Muscle layer of colon (tissue), 2 donors: ENCODE measurements at regions not wholly inside any gene's neighbourhood (a gene's known extent, or its start where the extent isn't known, plus 50 kb on each side); places are given as distances from the start of the nearest gene placed in this dataset.

Experiments used
- H3K27ac ChIP-seq: one replicate; pipeline ENCODE4 v1.7.0; 2013; ENCODE audit warnings: low read depth, mild to moderate bottlenecking, low read length, moderate library complexity
- H3K27me3 ChIP-seq, 2 donors: one replicate each; pipeline ENCODE4 v1.7.0; 2013; ENCODE audit warnings: low read length in 2 of 2, mild to moderate bottlenecking in 2 of 2; ENCODE audit not compliant: insufficient read depth in 2 of 2, control insufficient read depth in 1 of 2
- H3K36me3 ChIP-seq: one replicate; pipeline ENCODE4 v1.7.0; 2013; ENCODE audit warnings: mild to moderate bottlenecking, low read length; ENCODE audit not compliant: insufficient read depth
- H3K4me1 ChIP-seq: one replicate; pipeline ENCODE4 v1.7.0; 2013; ENCODE audit warnings: mild to moderate bottlenecking, low read length; ENCODE audit not compliant: insufficient read depth
- H3K4me3 ChIP-seq, 2 donors: one replicate each; pipeline ENCODE4 v1.7.0; 2013; ENCODE audit warnings: low read length in 2 of 2, low read depth in 1 of 2, mild to moderate bottlenecking in 1 of 2, moderate library complexity in 1 of 2
- H3K9ac ChIP-seq: one replicate; pipeline ENCODE4 v1.7.0; 2013; ENCODE audit warnings: low read length
- H3K9me3 ChIP-seq: one replicate; pipeline ENCODE4 v1.7.0; 2013; ENCODE audit warnings: mild to moderate bottlenecking, low read length
- donor health status: abdominal sarcoma.
- donor health status: Adenocarcinoma of cecum.

DNA sequence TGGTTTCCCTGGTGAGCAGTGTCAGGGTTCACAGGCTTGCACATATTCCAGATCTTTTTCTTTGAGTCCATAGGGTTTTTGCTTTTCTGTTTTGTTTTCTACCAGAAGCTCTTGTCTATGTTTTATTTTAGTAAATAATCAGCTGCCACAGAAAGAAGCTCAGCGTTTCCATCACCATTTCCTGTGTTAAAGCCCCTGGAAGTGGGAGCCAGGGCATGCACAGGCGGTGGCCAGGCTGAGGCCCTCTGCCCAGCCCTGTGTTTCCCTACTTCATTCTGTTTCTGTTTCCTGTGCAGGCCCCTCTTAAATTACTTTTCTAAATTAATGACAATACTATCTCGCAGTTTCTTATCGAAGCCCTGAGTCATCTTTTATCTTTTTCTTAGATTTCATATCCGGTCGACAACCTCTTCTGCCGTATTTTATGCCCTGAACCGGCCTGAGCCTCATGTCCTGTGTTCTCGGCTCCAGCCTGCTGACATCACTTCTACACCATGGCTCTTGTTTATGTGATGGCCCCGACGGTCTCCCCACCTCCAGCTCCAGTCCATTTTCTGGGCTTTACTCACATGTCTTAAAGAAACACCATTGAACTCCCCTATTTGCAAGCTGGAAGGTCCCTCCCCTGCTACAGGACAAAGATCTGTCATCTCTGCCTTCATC lies 442.2 kb downstream of the TCERG1L start:
- no peak overlapping the region for H3K4me3 ChIP-seq
- no peaks in the 10 kb centered on the region for H3K27me3 ChIP-seq
- no peak overlapping the region for H3K27ac ChIP-seq
- H3K36me3 ChIP-seq = no peaks in the 10 kb centered on the region
- H3K9ac ChIP-seq = no peak overlapping the region
- H3K9me3 ChIP-seq = no peaks in the 10 kb centered on the region
- H3K4me1 ChIP-seq = no peaks in the 10 kb centered on the region

DNA sequence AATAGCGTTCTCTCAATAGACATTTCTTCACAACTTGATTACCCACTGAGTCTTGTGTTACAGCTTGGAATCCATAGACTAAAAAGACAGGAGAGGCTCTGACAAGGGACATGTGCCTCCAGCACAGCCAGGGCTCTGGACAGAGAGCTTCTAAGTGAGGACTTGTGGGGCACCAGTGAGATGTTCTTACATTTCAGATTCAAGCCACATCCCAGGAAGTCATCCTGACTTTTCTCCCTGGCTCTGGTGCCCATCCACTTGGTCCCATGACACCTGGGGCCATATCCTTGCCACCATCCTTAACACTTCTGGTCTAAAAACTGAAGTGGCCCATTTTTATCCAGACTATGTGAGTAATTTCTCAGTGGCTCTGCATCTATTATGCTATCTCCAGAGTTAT lies 440.1 kb downstream of the TCERG1L start:
- Histone ChIP-seq H3K27ac (no peak overlapping the region), H3K4me3 (no peak overlapping the region), H3K9ac (no peak overlapping the region), H3K4me1 (no peaks in the 10 kb centered on the region), H3K27me3 (no peaks in the 10 kb centered on the region), H3K9me3 (no peaks in the 10 kb centered on the region), H3K36me3 (no peaks in the 10 kb centered on the region)

DNA sequence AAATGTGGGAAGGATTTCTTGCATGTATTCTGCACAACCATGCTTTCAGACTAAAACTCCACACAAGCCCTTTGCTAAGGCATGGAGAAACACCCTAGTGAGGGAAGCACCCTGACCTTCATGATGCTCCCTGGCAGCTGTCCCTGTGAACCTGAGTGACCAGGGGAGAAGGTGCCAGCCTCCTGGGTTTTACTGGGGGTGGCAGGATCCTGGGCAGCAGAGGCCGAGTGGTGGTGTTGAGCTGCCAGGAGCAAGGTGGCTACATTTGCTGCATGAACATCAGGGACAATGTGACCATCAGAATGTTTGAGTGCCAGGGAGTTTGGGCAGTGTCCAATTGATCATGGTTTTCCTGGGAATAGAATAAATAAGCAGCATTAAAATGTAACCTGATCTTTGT lies 437.9 kb downstream of the TCERG1L start:
- Histone ChIP-seq H3K36me3 (no peaks in the 10 kb centered on the region), H3K4me3 (no peak overlapping the region), H3K9me3 (no peaks in the 10 kb centered on the region), H3K9ac (no peak overlapping the region), H3K27ac (no peak overlapping the region), H3K4me1 (no peaks in the 10 kb centered on the region), H3K27me3 (no peaks in the 10 kb centered on the region)

DNA sequence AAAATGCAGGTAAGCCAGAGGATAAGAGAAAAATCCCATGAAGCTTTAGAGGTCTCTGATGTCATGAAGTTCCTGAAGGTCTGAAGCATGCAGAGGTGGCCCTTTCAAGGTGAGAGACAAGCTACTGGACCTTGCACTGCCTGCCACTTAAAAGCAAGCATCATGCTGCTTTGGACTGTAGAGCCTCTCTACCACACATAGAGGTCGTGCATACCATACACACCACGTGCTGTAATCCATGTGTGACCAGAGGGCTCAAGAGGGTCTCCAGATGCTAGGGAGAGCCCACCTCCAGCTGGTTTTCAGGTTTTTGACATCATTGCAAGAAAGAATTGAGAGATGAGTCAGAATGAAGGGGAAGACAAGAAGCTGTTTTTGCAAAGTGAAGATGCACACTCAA lies 436.4 kb downstream of the TCERG1L start:
- Histone ChIP-seq H3K9me3 (no peaks in the 10 kb centered on the region), H3K4me3 (no peak overlapping the region), H3K36me3 (no peaks in the 10 kb centered on the region), H3K27ac (no peak overlapping the region), H3K9ac (no peak overlapping the region), H3K4me1 (no peaks in the 10 kb centered on the region), H3K27me3 (no peaks in the 10 kb centered on the region)

DNA sequence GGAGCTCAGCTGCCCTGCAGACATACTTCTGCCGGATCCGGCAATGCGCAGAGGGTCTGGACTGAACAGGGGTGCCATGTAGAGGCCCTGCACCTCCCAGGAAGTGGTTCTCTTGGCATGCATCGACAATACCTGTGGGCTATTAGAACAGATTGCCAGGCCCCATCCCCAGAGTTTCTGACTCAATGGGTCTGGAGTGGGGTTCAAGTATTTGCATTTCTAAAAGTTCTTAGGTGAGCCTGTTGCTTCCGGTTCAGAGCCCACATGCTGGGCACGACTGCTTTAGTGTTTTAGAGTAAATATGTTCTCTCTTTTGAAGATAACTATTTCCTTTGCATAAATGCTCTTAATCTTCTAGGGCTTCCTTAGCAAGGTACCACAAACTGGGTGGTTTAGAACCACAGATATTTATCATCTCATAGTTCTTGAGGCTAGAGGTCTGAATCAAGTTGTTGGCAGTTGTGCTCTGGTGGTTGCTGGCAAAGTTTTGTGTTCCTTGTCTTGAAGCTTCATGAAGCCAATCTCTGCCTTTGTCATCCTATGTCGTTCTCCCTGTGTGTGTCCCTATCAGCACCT lies 435.5 kb downstream of the TCERG1L start:
- H3K36me3 ChIP-seq = no peaks in the 10 kb centered on the region
- H3K27me3 ChIP-seq = no peaks in the 10 kb centered on the region
- no peak overlapping the region for H3K9ac ChIP-seq
- no peak overlapping the region for H3K4me3 ChIP-seq
- H3K4me1 ChIP-seq = no peaks in the 10 kb centered on the region
- no peak overlapping the region for H3K27ac ChIP-seq
- H3K9me3 ChIP-seq = no peaks in the 10 kb centered on the region

DNA sequence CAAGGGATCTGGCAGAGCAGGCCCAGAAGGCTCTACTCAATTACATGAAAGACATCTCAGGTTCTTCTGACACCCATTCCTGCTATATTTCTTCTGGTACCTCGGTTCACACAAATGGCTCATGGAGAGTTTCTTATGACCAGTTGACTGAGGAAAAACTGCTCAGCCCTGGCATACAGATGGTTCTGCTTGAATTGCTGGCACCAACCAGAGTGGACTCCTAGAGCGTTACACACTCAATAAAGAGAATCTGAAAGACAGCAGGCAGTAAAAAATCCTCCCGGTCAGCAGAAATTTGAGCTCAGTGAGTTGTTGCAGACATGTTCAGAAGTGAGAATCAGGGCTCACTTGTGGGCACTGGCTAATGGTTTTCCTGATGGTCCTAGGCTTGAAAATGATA lies 434.4 kb downstream of the TCERG1L start:
- no peak overlapping the region for H3K27ac ChIP-seq
- H3K27me3 ChIP-seq = no peaks in the 10 kb centered on the region
- H3K9me3 ChIP-seq = no peaks in the 10 kb centered on the region
- no peaks in the 10 kb centered on the region for H3K4me1 ChIP-seq
- no peaks in the 10 kb centered on the region for H3K36me3 ChIP-seq
- no peak overlapping the region for H3K9ac ChIP-seq
- no peak overlapping the region for H3K4me3 ChIP-seq

DNA sequence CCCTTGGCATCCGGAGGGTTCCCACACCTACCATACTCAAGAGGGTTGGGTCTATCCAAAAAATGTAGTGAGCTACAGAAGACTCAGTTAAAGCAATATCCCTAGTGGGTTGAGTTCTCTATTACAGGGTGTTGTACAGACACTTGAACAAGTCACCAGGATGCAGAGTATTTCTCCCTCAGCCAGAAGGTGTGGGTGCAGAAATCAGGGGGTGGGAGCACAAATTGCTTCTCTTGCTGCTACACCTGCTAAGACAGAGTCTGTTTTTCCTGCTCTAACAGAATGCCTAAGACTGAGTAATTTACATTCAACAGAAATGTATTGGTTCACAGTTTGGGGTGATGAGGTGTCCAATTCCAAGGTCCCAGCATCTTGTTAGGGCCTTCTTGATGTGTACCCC lies 433.4 kb downstream of the TCERG1L start:
- Histone ChIP-seq H3K4me3 (no peak overlapping the region), H3K27ac (no peak overlapping the region), H3K4me1 (no peaks in the 10 kb centered on the region), H3K9me3 (no peaks in the 10 kb centered on the region), H3K36me3 (no peaks in the 10 kb centered on the region), H3K9ac (no peak overlapping the region), H3K27me3 (no peaks in the 10 kb centered on the region)

DNA sequence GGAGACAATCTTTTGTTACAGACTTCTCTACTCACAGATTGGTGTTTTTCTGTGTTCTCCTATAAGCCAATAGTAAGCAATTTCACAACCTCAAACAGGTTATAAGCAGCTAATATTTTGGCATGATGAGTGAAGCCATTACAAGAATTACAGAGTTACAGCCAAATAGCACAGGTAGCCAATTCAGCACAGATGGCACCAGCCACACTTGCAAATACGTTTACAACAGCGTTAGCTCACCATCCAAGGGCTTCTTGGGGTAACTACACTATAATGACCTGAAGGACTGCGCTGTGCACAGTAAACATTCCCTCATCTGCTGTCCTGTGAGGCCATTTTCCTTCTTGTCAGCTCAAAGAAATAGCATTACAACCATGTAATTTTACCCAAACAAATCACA lies 428.6 kb downstream of the TCERG1L start:
- Histone ChIP-seq H3K9me3 (no peaks in the 10 kb centered on the region), H3K9ac (no peak overlapping the region), H3K4me1 (no peaks in the 10 kb centered on the region), H3K27ac (no peak overlapping the region), H3K36me3 (no peaks in the 10 kb centered on the region), H3K4me3 (no peak overlapping the region), H3K27me3 (peaks cover 0 to 7% of the 10 kb centered on the region in 2 donors)

DNA sequence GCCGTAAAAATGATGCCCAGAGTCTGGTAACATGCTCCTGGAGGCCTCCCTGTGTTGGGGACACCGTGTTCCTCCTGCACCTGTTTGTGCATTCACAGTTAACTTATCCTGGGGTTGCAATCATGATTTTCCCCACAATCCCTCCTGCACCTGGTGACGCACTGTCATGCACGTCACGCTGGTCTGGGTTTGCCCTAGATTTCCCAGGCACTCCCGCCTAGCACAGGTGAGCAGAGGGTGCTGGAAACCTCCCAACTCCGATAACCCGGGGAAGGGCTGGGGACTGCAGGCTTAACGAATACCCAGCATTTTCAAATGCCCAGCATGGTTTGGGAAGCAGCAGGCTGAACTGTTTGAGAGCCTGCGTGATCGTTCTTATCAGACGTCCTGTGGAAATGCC lies 427.1 kb downstream of the TCERG1L start:
- H3K4me1 ChIP-seq = no peaks in the 10 kb centered on the region
- H3K4me3 ChIP-seq = no peak overlapping the region
- no peaks in the 10 kb centered on the region for H3K9me3 ChIP-seq
- H3K27ac ChIP-seq = no peak overlapping the region
- no peak overlapping the region for H3K9ac ChIP-seq
- H3K27me3 ChIP-seq = peaks cover 0 to 7% of the 10 kb centered on the region in 2 donors
- no peaks in the 10 kb centered on the region for H3K36me3 ChIP-seq

DNA sequence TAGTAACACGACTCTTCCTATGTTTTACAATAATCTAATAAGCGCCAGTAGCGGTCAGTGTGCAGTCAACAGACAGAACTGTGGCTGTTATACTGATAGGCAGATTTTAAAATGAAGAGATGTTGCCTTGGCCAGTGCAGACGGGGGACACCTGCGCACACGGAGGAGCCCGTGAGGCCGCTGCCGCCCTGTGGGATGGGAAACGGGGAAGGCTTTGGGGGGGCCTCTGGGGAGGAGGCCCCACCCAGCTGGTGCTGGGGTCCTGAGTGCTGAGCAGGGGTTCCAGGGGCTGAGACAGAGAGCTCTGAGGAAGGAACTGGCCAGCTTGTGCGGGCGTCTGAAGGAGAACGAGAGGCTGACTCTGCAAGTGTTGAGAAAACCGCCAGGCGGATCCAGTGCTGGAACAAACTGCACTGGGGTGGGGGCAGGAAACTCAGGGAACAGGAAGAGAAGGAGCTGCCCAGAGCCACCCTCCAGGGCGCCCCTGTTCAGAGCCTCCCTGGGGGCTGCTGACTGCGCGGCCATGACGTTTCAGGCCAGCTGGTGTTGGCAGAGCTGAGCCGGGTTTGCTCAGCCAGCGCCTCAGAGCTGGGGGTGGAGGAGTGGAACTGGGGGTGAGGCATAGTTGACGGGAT lies 426.4 kb downstream of the TCERG1L start:
- Histone ChIP-seq H3K9ac (no peak overlapping the region), H3K4me1 (no peaks in the 10 kb centered on the region), H3K36me3 (no peaks in the 10 kb centered on the region), H3K27ac (no peak overlapping the region), H3K27me3 (peaks cover 0 to 7% of the 10 kb centered on the region in 2 donors), H3K9me3 (no peaks in the 10 kb centered on the region), H3K4me3 (no peak overlapping the region)

DNA sequence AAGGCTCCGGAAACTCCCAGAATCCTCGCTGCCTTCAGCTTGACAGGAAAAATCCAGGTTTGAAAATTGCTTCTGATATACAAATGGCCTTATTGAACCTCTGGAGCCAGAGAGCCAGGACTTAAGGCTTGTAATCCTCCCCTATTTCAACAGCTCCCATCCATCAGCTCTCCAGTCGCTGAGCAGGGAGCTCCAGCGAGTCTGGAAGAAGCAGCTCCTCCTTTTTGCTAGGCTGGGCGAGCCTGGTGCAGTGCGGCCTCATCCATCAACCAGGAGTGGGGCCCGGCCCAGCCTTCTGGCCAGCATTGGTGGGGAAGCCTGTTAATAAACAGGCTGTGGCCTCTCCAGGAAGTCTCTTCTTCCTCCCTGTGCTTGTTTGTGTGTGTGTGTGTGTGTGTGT lies 424.4 kb downstream of the TCERG1L start:
- H3K9me3 ChIP-seq = no peaks in the 10 kb centered on the region
- H3K36me3 ChIP-seq = no peaks in the 10 kb centered on the region
- H3K9ac ChIP-seq = no peak overlapping the region
- H3K27ac ChIP-seq = no peak overlapping the region
- H3K4me3 ChIP-seq = no peak overlapping the region
- peaks cover 0 to 7% of the 10 kb centered on the region in 2 donors for H3K27me3 ChIP-seq
- H3K4me1 ChIP-seq = no peaks in the 10 kb centered on the region

DNA sequence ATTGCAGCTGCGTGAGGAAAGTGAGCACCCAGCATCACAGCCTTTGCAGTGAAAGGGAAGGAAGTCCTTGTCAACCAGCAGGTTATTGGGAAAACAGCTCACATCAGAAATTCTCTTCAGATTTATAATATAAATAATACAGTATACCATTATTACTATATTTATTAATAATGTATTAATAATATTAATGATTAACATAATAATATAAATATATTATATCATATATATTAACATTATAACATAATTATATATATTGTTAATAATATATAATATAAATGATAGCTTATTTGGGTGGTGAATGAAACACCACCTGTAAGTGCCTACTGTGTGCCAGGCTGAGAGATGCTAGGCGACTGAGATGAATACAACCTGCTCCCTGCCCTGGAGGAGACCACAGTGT lies 423.0 kb downstream of the TCERG1L start:
- no peaks in the 10 kb centered on the region for H3K9me3 ChIP-seq
- H3K36me3 ChIP-seq = no peaks in the 10 kb centered on the region
- H3K4me1 ChIP-seq = no peaks in the 10 kb centered on the region
- no peak overlapping the region for H3K9ac ChIP-seq
- no peak overlapping the region for H3K27ac ChIP-seq
- H3K27me3 ChIP-seq = peaks cover 0 to 7% of the 10 kb centered on the region in 2 donors
- H3K4me3 ChIP-seq = no peak overlapping the region
